Stimulated activated CD8-positive, alpha-beta memory T cell treated with anti-CD3 and anti-CD28 coated beads, Interleukin-7, amount 100 ng/mL, for 48 hours (primary cell): ENCODE measurements at regions not wholly inside any gene's neighbourhood (a gene's known extent, or its start where the extent isn't known, plus 50 kb on each side); places are given as distances from the start of the nearest gene placed in this dataset.

Experiments
- DNase-seq, 2 donors: peaks; one replicate each; pipeline ENCODE4 v3.0.0-alpha.2; 2020; ENCODE audit warnings: low read depth in 1 of 2; ENCODE audit errors: extremely low read depth in 1 of 2

GRCh38 chr3:106783231-106783630 is 594.0 kb upstream of the CCDC54 start:
- no peak for DNase-seq

- DNase-seq = no peak
These were observed 588.0 kb upstream of the CCDC54 start for GRCh38 chr3:106789276-106789675.

- DNase-seq = no peak
These were observed 584.5 kb upstream of the CCDC54 start for GRCh38 chr3:106792716-106793115.

- DNase-seq = no peak
These were observed 582.8 kb upstream of the CCDC54 start for GRCh38 chr3:106794442-106794841.

GRCh38 chr3:106795553-106795952 is 581.7 kb upstream of the CCDC54 start:
- no peak for DNase-seq

- no peak for DNase-seq
These were observed 579.8 kb upstream of the CCDC54 start for GRCh38 chr3:106797461-106797860.

- DNase-seq = no peak
These were observed 571.6 kb upstream of the CCDC54 start for GRCh38 chr3:106805625-106806024.

GRCh38 chr3:106806964-106807363 is 570.3 kb upstream of the CCDC54 start:
- no peak for DNase-seq

- no peak for DNase-seq
These were observed 568.2 kb upstream of the CCDC54 start for GRCh38 chr3:106809041-106809440.

- DNase-seq = no peak
These were observed 567.5 kb upstream of the CCDC54 start for GRCh38 chr3:106809623-106810299.

GRCh38 chr3:106810300-106810875 is 566.9 kb upstream of the CCDC54 start:
- no peak for DNase-seq

- no peak for DNase-seq
These were observed 565.9 kb upstream of the CCDC54 start for GRCh38 chr3:106811376-106811775.

- no peak for DNase-seq
These were observed 563.5 kb upstream of the CCDC54 start for GRCh38 chr3:106813742-106814141.

GRCh38 chr3:106814231-106814630 is 563.0 kb upstream of the CCDC54 start:
- DNase-seq = no peak

GRCh38 chr3:106816838-106817237 is 560.4 kb upstream of the CCDC54 start:
- no peak for DNase-seq

GRCh38 chr3:106817706-106818105 is 559.5 kb upstream of the CCDC54 start:
- DNase-seq = no peak

GRCh38 chr3:106819440-106819839 is 557.8 kb upstream of the CCDC54 start:
- DNase-seq = no peak

GRCh38 chr3:106820726-106821362 is 556.4 kb upstream of the CCDC54 start:
- no peak for DNase-seq

GRCh38 chr3:106821801-106822200 is 555.4 kb upstream of the CCDC54 start:
- DNase-seq = no peak

GRCh38 chr3:106822204-106822603 is 555.0 kb upstream of the CCDC54 start:
- no peak for DNase-seq

- DNase-seq = no peak
These were observed 553.5 kb upstream of the CCDC54 start for GRCh38 chr3:106823701-106824100.

GRCh38 chr3:106824856-106825255 is 552.4 kb upstream of the CCDC54 start:
- no peak for DNase-seq
